SW 1271 (cell line): ENCODE measurements at regions not wholly inside any gene's neighbourhood (a gene's known extent, or its start where the extent isn't known, plus 50 kb on each side); places are given as distances from the start of the nearest gene placed in this dataset.

Experiments used
- DNase-seq, 2 experiments: peaks; one replicate each; lab custom pipeline; 2025; lab: John Stamatoyannopoulos, UW

- no peak for DNase-seq
These were observed 141.9 kb downstream of the SLC4A3 start for GRCh38 chr2:219769090-219769910.

DNA sequence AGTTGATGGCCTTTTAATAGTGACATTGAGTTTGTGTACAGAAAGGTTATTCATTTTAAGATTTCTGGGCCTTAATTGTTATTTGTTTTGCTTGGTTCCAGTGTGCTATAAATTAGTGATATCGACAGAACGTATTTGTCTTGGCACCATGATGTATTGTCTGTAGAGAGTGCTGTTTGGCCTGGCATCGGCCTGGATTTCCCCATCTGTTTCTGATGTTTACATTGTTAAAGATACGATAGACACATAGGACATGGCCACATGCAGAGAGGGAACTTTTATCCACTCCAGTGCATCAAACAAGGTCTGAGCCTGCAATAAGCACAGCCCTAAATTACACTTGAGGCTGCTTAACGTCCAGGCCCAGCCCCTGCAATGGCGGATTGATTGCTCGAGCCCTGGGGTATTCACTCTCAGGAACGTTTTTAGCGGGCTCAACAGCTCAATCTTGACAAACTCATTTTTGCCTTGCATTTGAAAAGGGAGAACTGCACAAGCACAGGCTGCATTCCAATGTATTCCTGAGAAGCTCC is 144.7 kb downstream of the SLC4A3 start:
- DNase-seq, result no peak

DNA sequence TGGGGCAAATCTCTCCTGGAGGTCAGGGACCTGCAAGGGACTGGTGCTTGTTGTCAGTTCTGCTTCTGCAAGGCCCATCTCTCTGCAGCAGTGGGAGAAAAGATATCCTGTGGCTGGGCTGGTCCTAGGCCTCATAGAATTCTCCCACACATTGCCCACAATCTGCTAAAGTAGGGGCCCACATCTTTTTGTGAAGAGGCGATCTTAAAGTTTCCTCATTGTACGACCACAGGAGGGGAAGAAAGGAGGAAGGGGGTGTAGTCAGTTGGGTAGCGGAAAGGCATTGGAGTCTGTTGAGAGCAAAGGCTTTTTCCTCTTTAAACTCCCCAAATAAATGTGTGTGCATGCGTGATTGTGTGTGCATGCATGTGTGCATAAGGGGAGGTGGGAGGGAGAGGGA is 145.3 kb downstream of the SLC4A3 start:
- DNase-seq, result no peak

- no peak for DNase-seq
These were observed 148.1 kb downstream of the SLC4A3 start for GRCh38 chr2:219775506-219775905.

DNA sequence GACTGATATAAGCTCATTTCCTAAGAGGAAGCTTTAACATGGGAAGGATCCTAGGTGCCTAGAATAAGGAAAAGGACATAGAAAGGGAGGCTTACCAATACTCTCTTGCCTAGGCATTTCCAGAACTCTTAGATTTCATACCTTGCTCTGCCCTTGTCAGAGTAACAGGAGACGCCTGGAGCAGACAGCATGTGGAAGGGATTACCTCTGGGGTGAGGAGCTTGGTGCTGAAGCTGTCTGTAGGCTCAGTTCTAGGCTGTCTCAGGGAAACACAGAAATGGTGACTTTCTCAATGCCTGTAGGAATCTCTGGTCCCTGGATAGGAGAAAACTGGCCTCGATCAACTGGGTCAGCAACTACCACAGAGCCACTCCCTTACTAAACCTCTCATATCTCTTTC is 150.0 kb downstream of the SLC4A3 start:
- DNase-seq, result no peak

DNA sequence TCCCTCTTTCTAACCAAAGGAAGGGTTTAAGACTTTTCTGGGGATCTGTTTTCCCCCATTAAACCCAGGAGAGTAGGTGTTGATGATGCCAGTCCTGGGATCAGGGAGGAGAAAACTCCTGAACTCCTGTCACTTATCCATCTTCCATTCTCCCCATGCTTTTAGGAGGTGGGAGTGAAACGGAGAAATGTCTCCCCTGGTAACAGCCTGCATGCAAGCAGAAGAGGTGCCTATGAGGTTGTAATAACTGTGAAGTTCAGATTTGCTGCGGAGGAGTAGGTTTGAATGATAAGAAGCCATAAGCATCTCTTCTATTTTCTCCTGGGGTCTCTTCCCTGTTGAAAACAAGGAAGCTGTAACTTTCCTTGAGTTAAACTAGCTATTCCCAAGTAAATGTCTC is 150.8 kb downstream of the SLC4A3 start:
- DNase-seq, result no peak

DNA sequence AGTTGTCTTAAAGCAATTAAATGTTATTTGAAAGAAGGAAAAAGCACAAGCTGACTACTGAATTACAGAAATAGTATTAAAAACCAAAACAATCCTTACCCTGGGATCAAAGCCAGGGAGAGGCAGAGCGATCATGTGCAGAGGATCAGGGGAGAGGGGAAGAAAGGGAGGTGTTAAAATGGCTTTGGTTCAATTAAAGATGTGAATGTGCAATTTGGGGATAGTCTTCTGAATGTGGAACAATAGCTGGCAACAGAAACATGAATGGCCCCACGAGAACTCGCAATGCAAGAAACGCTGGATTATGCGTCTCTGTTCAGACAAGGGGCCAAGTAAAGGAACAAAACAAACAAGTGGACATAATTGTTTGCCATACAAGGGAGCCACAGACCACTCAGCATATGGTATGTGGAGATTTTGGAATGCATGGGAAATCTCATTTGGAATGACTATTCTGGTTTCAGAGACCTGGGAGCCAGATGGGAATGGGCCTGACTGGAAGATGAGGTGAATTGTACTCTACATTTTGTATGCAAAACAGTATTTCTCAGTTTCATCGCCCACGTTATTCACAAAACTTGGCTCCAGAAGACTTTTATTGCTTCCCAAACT is 155.4 kb downstream of the SLC4A3 start:
- no peak for DNase-seq

DNA sequence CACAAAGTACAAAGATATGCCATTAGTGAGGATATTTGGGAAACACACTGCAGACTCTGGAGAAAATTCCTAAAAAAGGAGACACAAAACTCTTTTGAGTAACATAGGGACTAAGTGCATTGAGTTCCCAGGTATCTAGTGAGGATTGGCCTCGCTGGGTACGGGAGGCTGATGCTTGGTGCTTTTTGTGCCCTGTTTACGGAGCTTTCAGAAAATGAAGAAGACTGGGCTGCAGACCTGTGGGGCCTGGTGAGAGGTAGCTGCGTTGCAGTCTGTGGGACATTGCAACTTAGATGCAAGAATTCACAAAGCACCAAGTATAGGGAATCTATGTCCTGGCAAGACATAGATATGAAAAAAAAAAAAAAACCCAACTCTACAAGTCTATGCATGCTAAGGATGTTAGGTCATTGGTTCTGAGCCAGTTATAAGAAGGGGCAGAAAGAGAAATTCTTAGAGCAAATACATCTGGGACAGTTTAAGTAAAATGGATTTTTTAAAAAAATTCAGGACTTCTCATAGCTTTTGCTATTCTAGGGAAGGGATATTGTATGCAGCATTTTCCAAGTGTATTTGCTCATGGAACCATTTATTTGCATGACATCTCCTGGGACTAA is 156.0 kb downstream of the SLC4A3 start:
- no peak for DNase-seq

- DNase-seq, result no peak
These were observed 156.7 kb downstream of the SLC4A3 start for GRCh38 chr2:219784178-219784577.

DNA sequence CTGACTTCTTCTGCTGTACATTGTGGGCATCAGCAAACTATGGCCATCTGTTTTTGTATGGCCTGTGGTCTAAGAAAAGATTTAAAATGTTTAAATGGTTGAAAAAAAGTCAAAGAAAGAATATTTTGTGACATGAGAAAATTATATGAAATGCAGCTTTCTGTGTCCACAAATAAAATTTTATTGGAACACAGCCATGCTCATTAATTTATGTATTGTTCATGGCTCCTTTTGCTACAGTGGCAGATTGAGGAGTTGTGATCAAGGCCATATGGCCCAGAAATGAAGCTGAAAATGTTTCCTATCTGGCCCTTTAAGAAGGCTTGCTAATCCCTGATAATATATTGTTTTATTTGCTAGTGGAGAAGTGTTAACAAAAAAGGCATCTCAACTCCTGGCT is 162.0 kb downstream of the SLC4A3 start:
- no peak for DNase-seq

- no peak for DNase-seq
These were observed 165.0 kb downstream of the SLC4A3 start for GRCh38 chr2:219792446-219792845.

- DNase-seq, result no peak
These were observed 171.0 kb downstream of the SLC4A3 start for GRCh38 chr2:219798430-219798829.

- DNase-seq, result no peak
These were observed 175.9 kb downstream of the SLC4A3 start for GRCh38 chr2:219803294-219803693.

DNA sequence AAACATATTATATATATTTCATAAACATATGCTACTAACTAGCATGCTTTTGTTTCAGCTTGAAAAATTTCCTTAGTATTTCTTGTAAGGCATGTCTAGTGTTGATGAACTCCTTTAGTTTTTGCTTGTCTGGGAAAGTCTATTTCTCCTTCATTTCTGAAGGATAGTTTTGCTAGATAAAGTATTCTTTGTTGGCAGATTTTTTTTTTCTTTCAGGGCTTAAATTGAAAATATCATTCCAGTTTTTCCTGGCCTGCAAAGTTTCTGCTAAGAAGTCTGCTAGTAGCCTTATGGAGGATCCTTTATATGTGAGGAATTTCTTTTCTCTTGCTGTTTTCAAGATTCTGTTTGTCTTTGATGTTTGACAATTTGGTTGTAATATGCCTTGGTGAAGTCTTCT is 183.5 kb downstream of the SLC4A3 start:
- DNase-seq, result no peak

DNA sequence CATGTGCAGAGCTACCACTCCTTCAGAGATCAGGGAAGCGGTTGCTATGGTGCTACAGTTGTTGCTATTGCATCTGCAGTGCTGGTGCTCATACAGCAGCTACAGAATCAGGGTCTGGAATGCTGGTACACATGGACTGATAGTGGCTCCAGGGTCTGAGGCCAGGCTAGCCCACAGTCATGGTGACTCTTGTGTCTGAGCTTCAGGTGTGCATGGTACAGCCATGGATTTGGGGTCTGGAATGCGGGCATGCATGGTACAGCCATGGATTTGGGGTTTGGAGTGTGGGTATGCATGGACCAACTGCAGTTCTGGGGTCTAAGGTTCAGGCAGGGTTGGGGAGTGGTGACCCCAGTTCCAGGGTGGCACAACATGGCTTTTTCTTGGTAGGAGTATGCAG is 185.2 kb downstream of the SLC4A3 start:
- no peak for DNase-seq

DNA sequence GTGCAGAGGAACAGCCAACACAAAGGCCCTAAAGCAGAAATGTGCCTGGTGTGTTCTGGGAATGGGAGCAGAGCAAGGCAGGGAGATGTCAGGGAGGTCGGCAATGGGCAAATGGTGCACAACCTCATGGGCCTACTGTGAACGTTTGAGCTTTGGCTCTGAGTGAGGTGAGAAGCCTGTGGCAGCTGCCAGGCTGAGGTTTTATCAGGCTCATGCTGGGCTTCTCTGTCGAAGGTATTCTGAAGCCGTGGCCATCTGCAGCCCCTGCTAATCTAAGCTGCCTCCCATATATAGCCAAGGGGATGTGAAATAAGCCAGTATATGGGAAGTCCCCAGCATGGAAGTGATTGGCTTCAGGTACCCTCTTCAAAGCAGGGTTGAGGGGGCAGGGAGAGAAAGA is 193.3 kb downstream of the SLC4A3 start:
- DNase-seq, result no peak

DNA sequence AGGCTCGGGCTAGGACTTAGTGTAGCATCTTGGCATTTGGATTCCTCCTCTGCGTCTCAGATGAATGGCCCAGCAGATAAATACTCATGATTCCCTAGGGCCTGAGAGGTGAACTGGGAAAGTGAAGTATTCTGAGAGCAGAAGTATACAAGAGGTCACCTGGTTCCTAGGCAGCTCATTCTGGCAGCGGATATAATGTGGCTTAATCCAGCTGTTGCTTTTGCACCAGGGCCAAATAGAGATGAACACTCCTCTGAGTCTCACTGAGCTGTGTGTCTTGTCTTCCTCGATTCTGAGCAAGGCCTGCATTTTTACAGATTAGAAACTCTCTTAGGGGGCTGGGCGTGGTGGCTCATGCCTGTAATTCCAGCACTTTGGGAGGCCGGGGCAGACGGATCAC is 196.1 kb downstream of the SLC4A3 start:
- DNase-seq, result no peak

GRCh38 chr2:219824996-219825395 is 197.6 kb downstream of the SLC4A3 start:
- no peak for DNase-seq

GRCh38 chr2:219828127-219828526 is 200.7 kb downstream of the SLC4A3 start:
- DNase-seq, result no peak

- DNase-seq, result no peak
These were observed 202.4 kb downstream of the SLC4A3 start for GRCh38 chr2:219829667-219830352.

DNA sequence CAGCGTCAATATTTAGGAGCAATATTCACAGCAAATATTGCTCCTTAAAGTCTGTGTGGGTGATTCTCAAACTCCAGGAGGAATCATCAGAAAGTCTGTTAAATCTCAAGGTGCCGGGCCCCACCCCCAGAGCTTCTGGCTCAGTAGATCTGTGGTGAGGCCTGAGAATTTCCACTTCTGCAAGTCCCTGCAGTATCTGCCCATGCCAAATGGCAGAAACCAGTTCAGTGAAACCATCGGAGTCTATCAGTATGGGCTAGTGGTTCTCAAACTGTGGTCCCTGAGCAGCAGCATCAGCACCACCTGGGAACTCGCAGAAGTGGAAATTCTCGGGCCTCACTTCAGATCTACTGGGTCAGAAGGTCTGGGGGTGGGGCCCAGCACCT is 202.9 kb downstream of the SLC4A3 start:
- no peak for DNase-seq

DNA sequence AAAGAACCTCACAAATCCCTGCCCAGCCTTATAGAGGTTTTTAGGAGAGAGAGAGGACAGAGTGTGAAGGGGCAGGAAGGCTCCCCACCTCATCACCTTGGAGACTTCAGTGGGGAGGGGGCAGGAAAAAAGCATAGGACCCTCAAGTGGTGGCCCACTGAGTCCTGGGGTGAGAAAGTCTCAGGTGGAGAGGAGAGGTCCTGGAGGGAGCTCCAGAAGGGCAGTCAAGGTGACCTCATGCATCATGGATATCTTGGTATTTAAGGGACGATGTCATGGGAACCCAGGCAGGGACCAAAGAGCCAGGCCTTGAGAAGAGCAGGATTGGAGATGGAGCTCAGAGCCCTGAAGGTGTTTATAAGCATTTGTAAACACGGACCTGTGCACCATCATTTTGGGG is 204.5 kb downstream of the SLC4A3 start:
- no peak for DNase-seq

DNA sequence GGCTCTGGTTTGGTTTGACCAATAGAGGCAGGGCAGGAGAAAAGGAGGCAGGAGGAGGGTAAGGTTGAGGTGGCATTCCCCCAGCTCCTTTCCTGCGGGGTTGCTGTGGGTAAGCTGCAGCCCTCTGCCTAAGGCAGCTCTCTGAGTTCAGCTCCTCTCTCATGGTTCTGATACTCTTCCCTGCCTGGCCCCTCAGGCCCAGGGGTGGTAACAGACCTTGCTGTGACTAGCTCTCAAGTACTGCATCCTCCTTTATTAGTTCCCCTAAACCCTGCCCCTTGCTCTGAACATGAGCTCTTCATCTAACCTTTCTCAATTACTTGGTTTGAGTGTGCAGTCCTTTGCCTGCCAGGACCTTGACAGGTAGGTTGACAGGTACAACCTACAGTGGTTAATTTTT is 205.5 kb downstream of the SLC4A3 start:
- DNase-seq, result no peak
